K562 (cell line): ENCODE measurements at regions not wholly inside any gene's neighbourhood (a gene's known extent, or its start where the extent isn't known, plus 50 kb on each side); places are given as distances from the start of the nearest gene placed in this dataset.

Experiments used
- ERF ChIP-seq: fragments of 450-650 bp; formaldehyde crosslinking; IDR thresholded peaks from 2 replicates; pipeline ENCODE4 v1.4.0; 2020; ENCODE audit warnings: mild to moderate bottlenecking, mixed read lengths
- HNRNPK ChIP-seq: fragments of 200-400 bp; formaldehyde crosslinking; IDR thresholded peaks from one replicate; pipeline ENCODE4 v1.6.1; 2018; ENCODE audit warnings: mild to moderate bottlenecking, low read depth, low read length; ENCODE audit not compliant: poor library complexity, severe bottlenecking
- POLR2A ChIP-seq: fragments of 450-650 bp; conservative IDR thresholded peaks from 2 replicates; pipeline ENCODE4 v1.6.1; 2016
- POLR2AphosphoS5 ChIP-seq: IDR thresholded peaks from 2 replicates; pipeline ENCODE4 v1.6.1; 2011; ENCODE audit warnings: mild to moderate bottlenecking, low read depth, low read length, moderate library complexity; ENCODE audit not compliant: control insufficient read depth, insufficient read depth
- SRF ChIP-seq, 2 experiments: fragments of 250-450, 450-650 bp in 1 of 2; sonication (Bioruptor Pico) in 1 of 2; sonication (generic) in 1 of 2; formaldehyde crosslinking; IDR thresholded peaks; 2 replicates each; pipeline versions ENCODE4 v1.5.0 to v1.5.1; 2020 to 2022; ENCODE audit warnings: mild to moderate bottlenecking in 1 of 2, missing genetic modification reagents in 1 of 2
- TAF1 ChIP-seq: IDR thresholded peaks from 2 replicates; pipeline ENCODE4 v1.6.1; 2011; ENCODE audit warnings: mild to moderate bottlenecking, low read length, moderate library complexity; ENCODE audit not compliant: insufficient read depth, control insufficient read depth, severe bottlenecking; ENCODE audit errors: extremely low read depth
- WHSC1 ChIP-seq: IDR thresholded peaks from one replicate; pipeline ENCODE4 v1.6.1; 2012; ENCODE audit warnings: low read length, control low read depth, inconsistent platforms
- ZNF146 ChIP-seq: IDR thresholded peaks from one replicate; pipeline ENCODE4 v1.6.1; 2018; ENCODE audit warnings: missing compliant biosample characterization; ENCODE audit not compliant: unreplicated experiment
- ZNF551 ChIP-seq: fragments of 250-450 bp; sonication (Bioruptor Pico); IDR thresholded peaks from 2 replicates; pipeline ENCODE4 v1.5.0; 2021; ENCODE audit warnings: mild to moderate bottlenecking, moderate library complexity
- TF ChIP-seq, protein P1 (sequence below), 3 experiments: IDR thresholded peaks in 2 of 3; conservative IDR thresholded peaks in 1 of 3; 2 replicates each; pipeline ENCODE4 v1.5.1; 2011 to 2012; ENCODE audit warnings: low read length in 3 of 3, mild to moderate bottlenecking in 3 of 3, control low read depth in 2 of 3, improper control_type of control experiment in 1 of 3, inconsistent platforms in 1 of 3, low read depth in 1 of 3, mixed read lengths in 1 of 3, moderate library complexity in 1 of 3; ENCODE audit not compliant: insufficient read depth in 2 of 3
- TF ChIP-seq, protein P2 (sequence below), 2 experiments: fragments of 450-650 bp; formaldehyde crosslinking in 1 of 2; IDR thresholded peaks; 2 replicates each; pipeline versions ENCODE4 v1.4.0 to v1.6.1; 2014 to 2020; ENCODE audit warnings: mild to moderate bottlenecking in 2 of 2, borderline replicate concordance in 1 of 2, low read depth in 1 of 2
- TF ChIP-seq, protein P3 (sequence below): fragments of 450-650 bp; IDR thresholded peaks from 2 replicates; pipeline ENCODE4 v1.6.1; 2016; ENCODE audit warnings: antibody characterized with exemption

DNA sequence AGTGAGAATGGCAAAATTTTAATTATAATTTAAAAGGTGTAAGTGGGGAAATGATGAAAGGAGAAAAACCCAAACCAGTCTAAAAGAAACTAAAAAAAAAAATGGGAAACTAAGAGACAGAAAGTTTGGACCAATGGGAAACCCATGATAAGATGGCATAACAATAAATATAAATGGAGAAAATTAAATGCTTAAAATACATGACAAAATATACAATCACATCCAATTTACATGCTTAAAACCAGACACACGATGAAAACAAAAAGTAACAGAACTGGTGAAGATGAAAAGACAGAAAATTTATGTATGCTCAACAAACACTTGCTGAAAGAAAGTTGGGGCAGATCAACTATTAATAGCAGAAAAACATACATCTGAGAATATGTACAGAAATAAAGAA, 1471.1 kb downstream of the TBC1D22A start:
- no peak for TF ChIP-seq ERF (CRISPR knock-in tag)
- no peak for TF ChIP-seq POLR2AphosphoS5
- no peak for TF ChIP-seq HNRNPK
- TF ChIP-seq WHSC1, result no peak
- TF ChIP-seq, protein P1, sequence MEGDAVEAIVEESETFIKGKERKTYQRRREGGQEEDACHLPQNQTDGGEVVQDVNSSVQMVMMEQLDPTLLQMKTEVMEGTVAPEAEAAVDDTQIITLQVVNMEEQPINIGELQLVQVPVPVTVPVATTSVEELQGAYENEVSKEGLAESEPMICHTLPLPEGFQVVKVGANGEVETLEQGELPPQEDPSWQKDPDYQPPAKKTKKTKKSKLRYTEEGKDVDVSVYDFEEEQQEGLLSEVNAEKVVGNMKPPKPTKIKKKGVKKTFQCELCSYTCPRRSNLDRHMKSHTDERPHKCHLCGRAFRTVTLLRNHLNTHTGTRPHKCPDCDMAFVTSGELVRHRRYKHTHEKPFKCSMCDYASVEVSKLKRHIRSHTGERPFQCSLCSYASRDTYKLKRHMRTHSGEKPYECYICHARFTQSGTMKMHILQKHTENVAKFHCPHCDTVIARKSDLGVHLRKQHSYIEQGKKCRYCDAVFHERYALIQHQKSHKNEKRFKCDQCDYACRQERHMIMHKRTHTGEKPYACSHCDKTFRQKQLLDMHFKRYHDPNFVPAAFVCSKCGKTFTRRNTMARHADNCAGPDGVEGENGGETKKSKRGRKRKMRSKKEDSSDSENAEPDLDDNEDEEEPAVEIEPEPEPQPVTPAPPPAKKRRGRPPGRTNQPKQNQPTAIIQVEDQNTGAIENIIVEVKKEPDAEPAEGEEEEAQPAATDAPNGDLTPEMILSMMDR (IDR thresholded peaks at IDR 0.05 in 2 of 3, conservative IDR thresholded peaks at IDR 0.05 in 1 of 3; ENCODE audit: insufficient read depth in 2 of 3, low read depth in 1 of 3, low read length in 3 of 3), result no peak
- TF ChIP-seq, protein P2, sequence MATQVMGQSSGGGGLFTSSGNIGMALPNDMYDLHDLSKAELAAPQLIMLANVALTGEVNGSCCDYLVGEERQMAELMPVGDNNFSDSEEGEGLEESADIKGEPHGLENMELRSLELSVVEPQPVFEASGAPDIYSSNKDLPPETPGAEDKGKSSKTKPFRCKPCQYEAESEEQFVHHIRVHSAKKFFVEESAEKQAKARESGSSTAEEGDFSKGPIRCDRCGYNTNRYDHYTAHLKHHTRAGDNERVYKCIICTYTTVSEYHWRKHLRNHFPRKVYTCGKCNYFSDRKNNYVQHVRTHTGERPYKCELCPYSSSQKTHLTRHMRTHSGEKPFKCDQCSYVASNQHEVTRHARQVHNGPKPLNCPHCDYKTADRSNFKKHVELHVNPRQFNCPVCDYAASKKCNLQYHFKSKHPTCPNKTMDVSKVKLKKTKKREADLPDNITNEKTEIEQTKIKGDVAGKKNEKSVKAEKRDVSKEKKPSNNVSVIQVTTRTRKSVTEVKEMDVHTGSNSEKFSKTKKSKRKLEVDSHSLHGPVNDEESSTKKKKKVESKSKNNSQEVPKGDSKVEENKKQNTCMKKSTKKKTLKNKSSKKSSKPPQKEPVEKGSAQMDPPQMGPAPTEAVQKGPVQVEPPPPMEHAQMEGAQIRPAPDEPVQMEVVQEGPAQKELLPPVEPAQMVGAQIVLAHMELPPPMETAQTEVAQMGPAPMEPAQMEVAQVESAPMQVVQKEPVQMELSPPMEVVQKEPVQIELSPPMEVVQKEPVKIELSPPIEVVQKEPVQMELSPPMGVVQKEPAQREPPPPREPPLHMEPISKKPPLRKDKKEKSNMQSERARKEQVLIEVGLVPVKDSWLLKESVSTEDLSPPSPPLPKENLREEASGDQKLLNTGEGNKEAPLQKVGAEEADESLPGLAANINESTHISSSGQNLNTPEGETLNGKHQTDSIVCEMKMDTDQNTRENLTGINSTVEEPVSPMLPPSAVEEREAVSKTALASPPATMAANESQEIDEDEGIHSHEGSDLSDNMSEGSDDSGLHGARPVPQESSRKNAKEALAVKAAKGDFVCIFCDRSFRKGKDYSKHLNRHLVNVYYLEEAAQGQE (IDR thresholded peaks at IDR 0.05; ENCODE audit: borderline replicate concordance), result no peak
- TF ChIP-seq, protein P2 (CRISPR knock-in tag; IDR thresholded peaks at IDR 0.05; ENCODE audit: low read depth), result no peak
- no peak for TF ChIP-seq ZNF146 (CRISPR knock-in tag)
- TF ChIP-seq POLR2A, result no peak
- TF ChIP-seq ZNF551, result no peak
- TF ChIP-seq, protein P3, sequence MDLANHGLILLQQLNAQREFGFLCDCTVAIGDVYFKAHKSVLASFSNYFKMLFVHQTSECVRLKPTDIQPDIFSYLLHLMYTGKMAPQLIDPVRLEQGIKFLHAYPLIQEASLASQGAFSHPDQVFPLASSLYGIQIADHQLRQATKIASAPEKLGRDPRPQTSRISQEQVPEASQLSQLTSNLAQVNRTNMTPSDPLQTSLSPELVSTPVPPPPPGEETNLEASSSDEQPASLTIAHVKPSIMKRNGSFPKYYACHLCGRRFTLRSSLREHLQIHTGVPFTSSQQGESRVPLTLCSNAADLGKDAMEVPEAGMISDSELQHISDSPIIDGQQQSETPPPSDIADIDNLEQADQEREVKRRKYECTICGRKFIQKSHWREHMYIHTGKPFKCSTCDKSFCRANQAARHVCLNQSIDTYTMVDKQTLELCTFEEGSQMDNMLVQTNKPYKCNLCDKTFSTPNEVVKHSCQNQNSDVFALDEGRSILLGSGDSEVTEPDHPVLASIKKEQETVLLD, result no peak
- no peak for TF ChIP-seq SRF (CRISPR knock-in tag; IDR thresholded peaks at IDR 0.05)
- no peak for TF ChIP-seq TAF1
